Testis (tissue), 2 donors: ENCODE measurements at regions not wholly inside any gene's neighbourhood (a gene's known extent, or its start where the extent isn't known, plus 50 kb on each side); places are given as distances from the start of the nearest gene placed in this dataset.

Experiments
- POLR2A ChIP-seq: fragments of 450-650 bp; IDR thresholded peaks from one replicate; pipeline ENCODE4 v1.6.1; 2017; ENCODE audit warnings: antibody characterized with exemption, mild to moderate bottlenecking, moderate library complexity
- TF ChIP-seq, protein P1 (sequence below), 3 experiments: fragments of 450-650 bp in 2 of 3; fragments of 200-600 bp in 1 of 3; sonication (generic) in 1 of 3; IDR thresholded peaks; one replicate each; pipeline ENCODE4 v1.5.1; 2016 to 2019; ENCODE audit warnings: antibody characterized with exemption in 3 of 3, mild to moderate bottlenecking in 2 of 3, moderate library complexity in 1 of 3

DNA sequence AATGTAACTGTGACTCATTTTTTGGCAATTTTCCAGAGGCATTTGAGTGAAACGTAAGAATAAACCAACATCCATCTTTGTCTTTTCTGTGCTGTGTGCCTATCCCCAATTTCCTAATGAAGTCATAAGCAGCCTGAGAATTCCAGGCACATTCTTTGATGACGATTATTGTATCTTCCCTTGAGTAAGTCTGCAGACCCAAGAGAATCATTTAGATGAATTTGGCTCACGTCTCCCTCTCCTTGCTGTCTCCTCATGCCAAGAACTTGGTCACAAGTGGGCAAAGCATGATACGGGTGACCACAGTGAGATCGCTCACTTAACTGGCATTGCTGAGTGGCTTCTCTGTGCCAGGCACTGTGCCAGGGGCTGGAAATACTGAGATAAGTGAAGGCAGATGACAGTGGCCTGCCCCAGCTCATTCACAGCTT lies 384.5 kb upstream of the IL12A start:
- TF ChIP-seq, protein P1, sequence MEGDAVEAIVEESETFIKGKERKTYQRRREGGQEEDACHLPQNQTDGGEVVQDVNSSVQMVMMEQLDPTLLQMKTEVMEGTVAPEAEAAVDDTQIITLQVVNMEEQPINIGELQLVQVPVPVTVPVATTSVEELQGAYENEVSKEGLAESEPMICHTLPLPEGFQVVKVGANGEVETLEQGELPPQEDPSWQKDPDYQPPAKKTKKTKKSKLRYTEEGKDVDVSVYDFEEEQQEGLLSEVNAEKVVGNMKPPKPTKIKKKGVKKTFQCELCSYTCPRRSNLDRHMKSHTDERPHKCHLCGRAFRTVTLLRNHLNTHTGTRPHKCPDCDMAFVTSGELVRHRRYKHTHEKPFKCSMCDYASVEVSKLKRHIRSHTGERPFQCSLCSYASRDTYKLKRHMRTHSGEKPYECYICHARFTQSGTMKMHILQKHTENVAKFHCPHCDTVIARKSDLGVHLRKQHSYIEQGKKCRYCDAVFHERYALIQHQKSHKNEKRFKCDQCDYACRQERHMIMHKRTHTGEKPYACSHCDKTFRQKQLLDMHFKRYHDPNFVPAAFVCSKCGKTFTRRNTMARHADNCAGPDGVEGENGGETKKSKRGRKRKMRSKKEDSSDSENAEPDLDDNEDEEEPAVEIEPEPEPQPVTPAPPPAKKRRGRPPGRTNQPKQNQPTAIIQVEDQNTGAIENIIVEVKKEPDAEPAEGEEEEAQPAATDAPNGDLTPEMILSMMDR (IDR thresholded peaks at IDR 0.05) = no peak
- TF ChIP-seq POLR2A = no peak
